Vagina (tissue), 2 donors: ENCODE measurements at regions not wholly inside any gene's neighbourhood (a gene's known extent, or its start where the extent isn't known, plus 50 kb on each side); places are given as distances from the start of the nearest gene placed in this dataset.
"Not testable (repeated sequence)": the region's sequence is repeated elsewhere in the genome, so short reads cannot be mapped to it uniquely, and the experiment has no call there.

ENCODE experiments used
- POLR2A ChIP-seq, 2 donors: fragments of 450-650 bp; IDR thresholded peaks; one replicate each; pipeline ENCODE4 v1.6.1; 2017; ENCODE audit warnings: antibody characterized with exemption in 2 of 2, mild to moderate bottlenecking in 2 of 2, moderate library complexity in 2 of 2
- POLR2AphosphoS5 ChIP-seq, 2 donors: sonication (generic); formaldehyde crosslinking; IDR thresholded peaks; one replicate each; pipeline ENCODE4 v1.9.0; 2017; ENCODE audit warnings: antibody characterized with exemption in 2 of 2, mild to moderate bottlenecking in 2 of 2, low read depth in 1 of 2; ENCODE audit not compliant: insufficient read depth in 1 of 2
- TF ChIP-seq, protein P1 (sequence below), 3 experiments: fragments of 450-650 bp in 2 of 3; fragments of 200-600 bp in 1 of 3; sonication (generic) in 1 of 3; IDR thresholded peaks; one replicate each; pipeline ENCODE4 v1.5.1; 2017 to 2019; ENCODE audit warnings: antibody characterized with exemption in 3 of 3, mild to moderate bottlenecking in 2 of 3, moderate library complexity in 2 of 3

DNA sequence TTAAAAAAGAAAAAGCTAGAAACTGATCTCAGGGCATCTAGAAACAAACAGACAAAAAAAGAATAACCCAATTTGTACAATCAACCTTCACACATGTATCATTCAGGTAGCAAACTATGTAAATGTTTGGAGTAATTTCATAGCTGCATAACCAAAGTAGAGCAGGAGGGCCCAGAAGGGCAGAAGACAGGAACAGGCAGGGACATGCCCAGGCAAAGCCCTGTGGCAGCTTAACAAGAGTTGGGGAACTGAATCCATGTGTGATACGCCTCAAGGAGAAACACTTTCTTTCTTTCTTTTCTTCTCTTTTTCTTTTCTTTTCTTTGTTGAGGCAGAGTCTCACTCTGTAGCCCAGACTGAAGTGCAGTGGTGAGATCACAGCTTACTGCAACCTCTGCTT lies 390.4 kb upstream of the ANKRD20A1 start:
- TF ChIP-seq, protein P1, sequence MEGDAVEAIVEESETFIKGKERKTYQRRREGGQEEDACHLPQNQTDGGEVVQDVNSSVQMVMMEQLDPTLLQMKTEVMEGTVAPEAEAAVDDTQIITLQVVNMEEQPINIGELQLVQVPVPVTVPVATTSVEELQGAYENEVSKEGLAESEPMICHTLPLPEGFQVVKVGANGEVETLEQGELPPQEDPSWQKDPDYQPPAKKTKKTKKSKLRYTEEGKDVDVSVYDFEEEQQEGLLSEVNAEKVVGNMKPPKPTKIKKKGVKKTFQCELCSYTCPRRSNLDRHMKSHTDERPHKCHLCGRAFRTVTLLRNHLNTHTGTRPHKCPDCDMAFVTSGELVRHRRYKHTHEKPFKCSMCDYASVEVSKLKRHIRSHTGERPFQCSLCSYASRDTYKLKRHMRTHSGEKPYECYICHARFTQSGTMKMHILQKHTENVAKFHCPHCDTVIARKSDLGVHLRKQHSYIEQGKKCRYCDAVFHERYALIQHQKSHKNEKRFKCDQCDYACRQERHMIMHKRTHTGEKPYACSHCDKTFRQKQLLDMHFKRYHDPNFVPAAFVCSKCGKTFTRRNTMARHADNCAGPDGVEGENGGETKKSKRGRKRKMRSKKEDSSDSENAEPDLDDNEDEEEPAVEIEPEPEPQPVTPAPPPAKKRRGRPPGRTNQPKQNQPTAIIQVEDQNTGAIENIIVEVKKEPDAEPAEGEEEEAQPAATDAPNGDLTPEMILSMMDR (IDR thresholded peaks at IDR 0.05), result not testable (repeated sequence)
- TF ChIP-seq POLR2A (IDR thresholded peaks at IDR 0.05); POLR2AphosphoS5 (IDR thresholded peaks at IDR 0.05; ENCODE audit: insufficient read depth in 1 of 2, low read depth in 1 of 2): not testable (repeated sequence)
